K562 (cell line): ENCODE measurements at regions not wholly inside any gene's neighbourhood (a gene's known extent, or its start where the extent isn't known, plus 50 kb on each side); places are given as distances from the start of the nearest gene placed in this dataset.

Source experiments
- ATAC-seq: fragments of 200-7000 bp; cut with Tn5 transposase; 3 replicates; pipeline ENCODE4 v1.9.1; 2020; ENCODE audit warnings: moderate library complexity
- BruUV-seq: library from RNA; stranded (reverse); fragments of 400-500 nt; replicated peaks from 2 replicates; lab custom pipeline; 2021; lab: Mats Ljungman, UMichigan
- CTCF ChIA-PET: fragments of 300-600 bp; formaldehyde crosslinking; extraction: SDS; loops from one replicate; lab custom pipeline; 2021; ENCODE audit warnings: low intra/inter-chr PET ratio; lab: Yijun Ruan, JAX
- POLR2A ChIA-PET: fragments of 300-600, 350-650 bp; sonication (Branson Sonifier 250); formaldehyde crosslinking; extraction: SDS; loops from one replicate; lab custom pipeline; 2021; ENCODE audit warnings: antibody characterized with exemption, inconsistent platforms; lab: Yijun Ruan, JAX
- DNase-seq, 4 experiments: peaks; one replicate each; pipeline versions ENCODE4 v3.0.0 to v3.0.0-alpha.2; 2011 to 2018; ENCODE audit warnings: low spot score in 3 of 4, mixed read lengths in 3 of 4; ENCODE audit errors: extremely low read depth in 1 of 4
- FAIRE-seq: peaks from 2 replicates; lab custom pipeline; 2011; peaks lifted over from hg19 to GRCh38; lab: Jason Lieb, UNC
- H2AFZ ChIP-seq: 2 replicates; pipeline ENCODE4 v1.6.0; 2011; ENCODE audit warnings: low read depth, low read length, control low read depth, inconsistent platforms
- H3K27ac ChIP-seq: fragments of 200-600 bp; 3 replicates; pipeline ENCODE4 v1.8.0; 2011; ENCODE audit warnings: low read depth, mild to moderate bottlenecking, control low read depth, inconsistent platforms, low read length, moderate library complexity, mixed read lengths; ENCODE audit errors: extremely low read depth
- H3K27me3 ChIP-seq, 2 experiments: fragments of 300-600 bp in 1 of 2; 2 replicates in 1 of 2; 3 replicates in 1 of 2; pipeline versions ENCODE4 v1.6.0 to v1.8.0; 2011; ENCODE audit warnings: inconsistent platforms in 2 of 2, low read length in 2 of 2, mild to moderate bottlenecking in 1 of 2, mixed read lengths in 1 of 2, moderate library complexity in 1 of 2; ENCODE audit not compliant: control insufficient read depth in 2 of 2, insufficient read depth in 2 of 2
- H3K36me3 ChIP-seq: fragments of 300-600 bp; 3 replicates; pipeline ENCODE4 v1.8.0; 2011; ENCODE audit warnings: mild to moderate bottlenecking, low read length, inconsistent platforms; ENCODE audit not compliant: control insufficient read depth, insufficient read depth
- H3K4me1 ChIP-seq, 2 experiments: fragments of 200-600 bp in 1 of 2; replicated peaks in 1 of 2; 2 replicates in 1 of 2; 3 replicates in 1 of 2; pipeline versions ENCODE4 v1.5.1 to v1.8.0; 2011; ENCODE audit warnings: inconsistent platforms in 2 of 2, low read length in 2 of 2, mild to moderate bottlenecking in 1 of 2, mixed read lengths in 1 of 2, moderate library complexity in 1 of 2; ENCODE audit not compliant: control insufficient read depth in 2 of 2, insufficient read depth in 2 of 2
- H3K4me2 ChIP-seq: 2 replicates; pipeline ENCODE4 v1.6.1; 2011; ENCODE audit warnings: low read length, control low read depth, inconsistent platforms, mixed read lengths; ENCODE audit not compliant: insufficient read depth
- H3K4me3 ChIP-seq: fragments of 200-600 bp; sonication (generic), shearing (Covaris generic); 2 replicates; pipeline ENCODE4 v1.5.1; 2016; ENCODE audit warnings: control low read depth, inconsistent platforms
- H3K79me2 ChIP-seq: fragments of 200-600 bp; 3 replicates; pipeline ENCODE4 v1.8.0; 2011; ENCODE audit warnings: low read length, inconsistent platforms; ENCODE audit not compliant: control insufficient read depth, insufficient read depth
- H3K9ac ChIP-seq, 2 experiments: 2 replicates each; pipeline versions ENCODE4 v1.6.0 to v1.6.1; 2011; ENCODE audit warnings: low read depth in 2 of 2, low read length in 2 of 2, control low read depth in 1 of 2, inconsistent platforms in 1 of 2, mild to moderate bottlenecking in 1 of 2, mixed read lengths in 1 of 2; ENCODE audit not compliant: insufficient read depth in 1 of 2
- H3K9me1 ChIP-seq: one replicate; pipeline ENCODE4 v1.6.0; 2011; ENCODE audit warnings: inconsistent platforms, mild to moderate bottlenecking, low read length, moderate library complexity; ENCODE audit not compliant: control insufficient read depth, insufficient read depth
- H3K9me3 ChIP-seq: replicated peaks from 2 replicates; pipeline ENCODE4 v1.5.1; 2011; ENCODE audit warnings: low read depth, low read length, inconsistent platforms; ENCODE audit not compliant: control insufficient read depth, insufficient read depth
- H4K20me1 ChIP-seq: replicated peaks from 2 replicates; pipeline ENCODE4 v1.6.1; 2011; ENCODE audit warnings: low read length, inconsistent platforms, mixed read lengths; ENCODE audit not compliant: control insufficient read depth, insufficient read depth
- CEBPB ChIP-seq: fragments of 450-650 bp; IDR thresholded peaks from 2 replicates; pipeline ENCODE4 v1.6.1; 2016; ENCODE audit warnings: missing genetic modification characterization, missing compliant biosample characterization
- DACH1 ChIP-seq: fragments of 450-650 bp; IDR thresholded peaks from 2 replicates; pipeline ENCODE4 v1.6.1; 2018; ENCODE audit not compliant: partially characterized antibody
- NCOR1 ChIP-seq: fragments of 450-650 bp; IDR thresholded peaks from 2 replicates; pipeline ENCODE4 v1.6.1; 2016; ENCODE audit warnings: mild to moderate bottlenecking, moderate library complexity
- NRF1 ChIP-seq, 2 experiments: fragments of 450-650 bp; IDR thresholded peaks in 1 of 2; conservative IDR thresholded peaks in 1 of 2; 2 replicates each; pipeline ENCODE4 v1.6.1; 2014; ENCODE audit warnings: mild to moderate bottlenecking in 2 of 2
- SMAD4 ChIP-seq: fragments of 250-450 bp; sonication (Bioruptor Pico); conservative IDR thresholded peaks from 2 replicates; pipeline ENCODE4 v1.8.0; 2021; ENCODE audit warnings: inconsistent platforms, mild to moderate bottlenecking, moderate library complexity
- ZNF133 ChIP-seq: fragments of 250-450 bp; sonication (Bioruptor Pico); IDR thresholded peaks from 2 replicates; pipeline ENCODE4 v1.4.0; 2020; ENCODE audit warnings: mild to moderate bottlenecking
- WGBS: fragments of 100-300 bp; shearing (Covaris generic); methylation state at CpG from one replicate; pipeline ENCODE4 v1.1.6; 2016; ENCODE audit warnings: low coverage, mixed read lengths; ENCODE audit not compliant: insufficient coverage; ENCODE audit errors: missing lambda C conversion rate; 5-methylcytosine and 5-hydroxymethylcytosine counted together
- in situ Hi-C: fragments of 300-500 bp; cut with MboI; formaldehyde crosslinking; loops from 4 replicates; pipeline ENCODE4 v1.15.0; 2018; ENCODE audit warnings: inconsistent platforms, mixed read lengths
- intact Hi-C: fragments of 100-400 bp; cut with micrococcal nuclease; formaldehyde crosslinking; loops from 2 replicates; pipeline ENCODE4 v1.14.2; 2022
- TF ChIP-seq, protein P1 (sequence below): fragments of 250-450 bp; sonication (Bioruptor Pico); IDR thresholded peaks from 2 replicates; pipeline ENCODE4 v1.8.0; 2022; ENCODE audit warnings: inconsistent platforms, mild to moderate bottlenecking, moderate library complexity, borderline replicate concordance

DNA sequence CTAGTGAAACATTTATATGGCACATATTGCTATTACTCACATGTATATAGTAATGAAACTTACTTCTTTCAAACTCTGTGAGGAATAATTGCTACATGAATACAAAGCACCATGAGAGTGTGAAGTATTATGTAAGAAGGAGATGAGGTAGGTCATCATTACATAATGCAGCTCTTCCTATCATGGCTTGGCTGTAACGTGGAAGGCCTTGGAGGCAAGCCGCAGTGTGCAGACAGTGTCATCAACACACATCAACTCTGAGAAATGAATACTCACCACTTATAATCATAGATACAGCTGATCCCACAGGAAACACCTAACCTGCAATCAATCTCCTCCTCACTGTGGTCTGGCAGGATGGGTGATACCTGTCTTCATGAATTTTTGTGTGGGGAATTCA, 49.9 kb upstream of the CCDC91 start:
- Histone ChIP-seq H2AFZ (peak overlapping the region; percentile 62), H4K20me1 (no peaks in the 10 kb centered on the region), H3K4me1 (peaks cover 0 to 29% of the 10 kb centered on the region in 2 experiments; a peak in 4 of 5 replicates), H3K36me3 (no peaks in the 10 kb centered on the region), H3K27ac (no peak overlapping the region), H3K9ac (no peak overlapping the region), H3K79me2 (no peaks in the 10 kb centered on the region), H3K4me2 (no peak overlapping the region), H3K4me3 (no peak overlapping the region), H3K9me1 (no peaks in the 10 kb centered on the region), H3K9me3 (no peaks in the 10 kb centered on the region), H3K27me3 (no peaks in the 10 kb centered on the region)
- intact Hi-C loops (no loop called here), in situ Hi-C loops (no loop called here)
- 33% methylated on average over 2 of the region's 2 CpGs for WGBS
- ATAC-seq (no peak), DNase-seq (no peak), FAIRE-seq (no peak)
- BruUV-seq = no TSS peak
- ChIA-PET POLR2A (no interaction called here), CTCF (no interaction called here)
- TF ChIP-seq DACH1 = no peak
- TF ChIP-seq NRF1 (conservative IDR thresholded peaks at IDR 0.05 in 1 of 2, IDR thresholded peaks at IDR 0.05 in 1 of 2) = no peak
- TF ChIP-seq, protein P1, sequence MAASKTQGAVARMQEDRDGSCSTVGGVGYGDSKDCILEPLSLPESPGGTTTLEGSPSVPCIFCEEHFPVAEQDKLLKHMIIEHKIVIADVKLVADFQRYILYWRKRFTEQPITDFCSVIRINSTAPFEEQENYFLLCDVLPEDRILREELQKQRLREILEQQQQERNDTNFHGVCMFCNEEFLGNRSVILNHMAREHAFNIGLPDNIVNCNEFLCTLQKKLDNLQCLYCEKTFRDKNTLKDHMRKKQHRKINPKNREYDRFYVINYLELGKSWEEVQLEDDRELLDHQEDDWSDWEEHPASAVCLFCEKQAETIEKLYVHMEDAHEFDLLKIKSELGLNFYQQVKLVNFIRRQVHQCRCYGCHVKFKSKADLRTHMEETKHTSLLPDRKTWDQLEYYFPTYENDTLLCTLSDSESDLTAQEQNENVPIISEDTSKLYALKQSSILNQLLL = no peak
- TF ChIP-seq ZNF133 (CRISPR knock-in tag) = no peak
- 0 out of 2 replicates have a peak, but pooled peaks have one; percentile 13 for TF ChIP-seq SMAD4
- TF ChIP-seq CEBPB (tag) = peak; percentile 16; the same call in 1 of the 2 replicates
- TF ChIP-seq NCOR1 = no peak
